ENCODE measurements at regions not wholly inside any gene's neighbourhood (a gene's known extent, or its start where the extent isn't known, plus 50 kb on each side); places are given as distances from the start of the nearest gene placed in this dataset.
"Not testable (repeated sequence)": the region's sequence is repeated elsewhere in the genome, so short reads cannot be mapped to it uniquely, and the experiment has no call there.

DNA sequence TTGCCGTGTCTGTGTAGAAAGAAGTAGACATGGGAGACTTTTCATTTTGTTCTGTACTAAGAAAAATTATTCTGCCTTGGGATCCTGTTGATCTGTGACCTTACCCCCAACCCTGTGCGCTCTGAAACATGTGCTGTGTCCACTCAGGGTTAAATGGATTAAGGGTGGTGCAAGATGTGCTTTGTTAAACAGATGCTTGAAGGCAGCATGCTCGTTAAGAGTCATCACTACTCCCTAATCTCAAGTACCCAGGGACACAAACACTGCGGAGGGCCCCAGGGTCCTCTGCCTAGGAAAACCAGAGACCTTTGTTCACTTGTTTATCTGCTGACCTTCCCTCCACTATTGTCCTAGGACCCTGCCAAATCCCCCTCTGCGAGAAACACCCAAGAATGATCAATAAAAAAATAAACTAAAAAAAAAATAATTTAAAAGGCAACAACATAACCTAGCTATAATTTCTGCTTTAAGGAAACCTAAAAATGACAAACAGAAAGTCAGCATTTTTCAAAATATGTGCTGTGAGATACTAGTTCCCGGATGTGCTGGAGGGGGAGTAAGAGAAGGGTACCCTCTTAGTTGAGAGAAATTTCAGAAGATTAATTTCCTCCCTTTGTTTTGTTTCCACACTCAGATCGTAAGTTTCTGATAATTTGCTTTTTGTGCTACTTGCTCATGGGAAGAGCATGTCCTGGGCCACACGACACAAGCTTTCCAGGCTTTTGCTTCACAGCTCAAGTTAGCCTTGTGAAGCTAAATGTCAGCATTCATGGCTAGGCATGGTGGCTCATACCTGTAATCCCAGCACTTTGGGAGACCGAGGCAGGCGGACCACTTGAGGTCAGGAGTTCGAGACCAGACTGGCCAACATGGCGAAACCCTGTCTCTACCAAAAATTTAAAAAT, 64.7 kb upstream of the CAPRIN1 start:
- TF ChIP-seq CTCF, POLR2A (IDR thresholded peaks at IDR 0.05): not testable (repeated sequence)

Measured in vagina (tissue), 2 donors.